ENCODE measurements at regions not wholly inside any gene's neighbourhood (a gene's known extent, or its start where the extent isn't known, plus 50 kb on each side); places are given as distances from the start of the nearest gene placed in this dataset.
"Not testable (repeated sequence)": the region's sequence is repeated elsewhere in the genome, so short reads cannot be mapped to it uniquely, and the experiment has no call there.

DNA sequence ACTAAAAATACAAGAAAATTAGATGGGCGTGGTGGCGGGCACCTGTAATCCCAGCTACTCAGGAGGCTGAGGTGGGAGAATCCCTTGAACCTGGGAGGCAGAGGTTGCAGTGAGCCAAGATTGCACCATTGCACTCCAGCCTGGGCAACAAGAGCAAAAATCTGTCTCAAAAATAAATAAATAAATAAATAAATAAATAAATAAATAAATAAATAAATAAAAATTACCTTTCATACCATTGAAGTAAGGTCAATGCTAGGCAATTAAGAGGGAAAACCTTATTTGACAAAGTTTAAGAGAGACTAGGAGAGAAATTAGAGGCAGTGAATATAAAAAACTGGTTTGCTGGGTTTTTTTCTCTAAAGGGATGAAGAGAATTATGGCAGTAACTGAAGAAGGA, 781.1 kb upstream of the GBE1 start:
- not testable (repeated sequence) for H3K9ac ChIP-seq (ENCODE audit: low read length); H2BK5ac ChIP-seq (ENCODE audit: low read depth, low read length, poor library complexity, severe bottlenecking); H3K4me1 ChIP-seq (ENCODE audit: control insufficient read depth, insufficient read depth, low read depth, low read length); H2BK15ac ChIP-seq (ENCODE audit: low read depth, poor library complexity, severe bottlenecking); H3K18ac ChIP-seq (ENCODE audit: low read depth in 1 of 2, low read length in 2 of 2); H3K36me3 ChIP-seq (ENCODE audit: control insufficient read depth in 1 of 2, insufficient read depth in 2 of 2, low read depth in 1 of 2, low read length in 2 of 2); H3K9me3 ChIP-seq (ENCODE audit: control insufficient read depth, low read length); H2AK5ac ChIP-seq (ENCODE audit: low read length, severe bottlenecking); H3K23ac ChIP-seq (ENCODE audit: low read length in 2 of 2); H3K4me2 ChIP-seq (ENCODE audit: low read length, poor library complexity, severe bottlenecking); H3K79me1 ChIP-seq (replicated peaks; ENCODE audit: low read length, poor library complexity, severe bottlenecking); H3K4me3 ChIP-seq (ENCODE audit: insufficient read depth in 1 of 2, low read depth in 1 of 2, low read length in 2 of 2); H3K27me3 ChIP-seq (ENCODE audit: control insufficient read depth in 1 of 2, insufficient read depth in 1 of 2, low read length in 2 of 2); DNase-seq; H4K91ac ChIP-seq (ENCODE audit: low read length); H2BK120ac ChIP-seq (ENCODE audit: low read depth, low read length); H2AFZ ChIP-seq (ENCODE audit: low read depth, low read length); H3K27ac ChIP-seq (ENCODE audit: low read length, poor library complexity, severe bottlenecking); H4K8ac ChIP-seq (ENCODE audit: low read length); H3K14ac ChIP-seq (ENCODE audit: low read length in 2 of 2); H2BK12ac ChIP-seq (ENCODE audit: low read length in 2 of 2); H3K4ac ChIP-seq (ENCODE audit: low read depth in 1 of 2, low read length in 2 of 2)
- 100% methylated on average over 2 of the region's 2 CpGs for WGBS

DNA sequence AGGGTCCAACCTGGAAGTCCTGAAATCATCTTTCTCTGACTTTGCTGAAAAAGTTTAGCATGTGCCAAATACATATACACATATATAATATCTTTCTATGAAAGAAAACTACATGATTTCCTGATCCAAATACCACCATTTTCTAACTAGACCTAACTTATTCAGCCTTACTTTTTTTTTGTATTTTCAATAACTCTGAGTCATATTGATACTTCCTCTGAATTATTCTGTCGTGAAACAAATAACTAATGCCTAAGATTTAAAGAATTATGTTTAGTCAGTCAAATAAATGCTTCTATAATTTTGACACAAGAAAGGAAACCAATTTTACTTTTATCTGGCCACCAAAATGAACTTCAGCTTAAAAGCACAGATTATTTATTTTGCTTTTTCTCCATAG, 760.2 kb upstream of the GBE1 start:
- Histone ChIP-seq H3K4me2 (ENCODE audit: low read length, poor library complexity, severe bottlenecking) (no peak overlapping the region), H4K91ac (ENCODE audit: low read length) (no peak overlapping the region), H2BK120ac (ENCODE audit: low read depth, low read length) (no peak overlapping the region), H3K14ac (ENCODE audit: low read length in 2 of 2) (no peak overlapping the region), H3K23ac (ENCODE audit: low read length in 2 of 2) (no peak overlapping the region), H2BK15ac (ENCODE audit: low read depth, poor library complexity, severe bottlenecking) (no peak overlapping the region), H3K36me3 (ENCODE audit: control insufficient read depth in 1 of 2, insufficient read depth in 2 of 2, low read depth in 1 of 2, low read length in 2 of 2) (no peaks in the 10 kb centered on the region), H3K4me3 (ENCODE audit: insufficient read depth in 1 of 2, low read depth in 1 of 2, low read length in 2 of 2) (no peak overlapping the region), H3K9me3 (ENCODE audit: control insufficient read depth, low read length) (no peaks in the 10 kb centered on the region), H3K4me1 (ENCODE audit: control insufficient read depth, insufficient read depth, low read depth, low read length) (no peaks in the 10 kb centered on the region), H2BK5ac (ENCODE audit: low read depth, low read length, poor library complexity, severe bottlenecking) (no peak overlapping the region), H4K8ac (ENCODE audit: low read length) (no peak overlapping the region), H3K18ac (ENCODE audit: low read depth in 1 of 2, low read length in 2 of 2) (no peak overlapping the region), H3K27ac (ENCODE audit: low read length, poor library complexity, severe bottlenecking) (no peak overlapping the region), H2AFZ (ENCODE audit: low read depth, low read length) (no peak overlapping the region), H3K27me3 (ENCODE audit: control insufficient read depth in 1 of 2, insufficient read depth in 1 of 2, low read length in 2 of 2) (no peaks in the 10 kb centered on the region), H2AK5ac (ENCODE audit: low read length, severe bottlenecking) (no peak overlapping the region), H3K4ac (ENCODE audit: low read depth in 1 of 2, low read length in 2 of 2) (no peak overlapping the region), H2BK12ac (ENCODE audit: low read length in 2 of 2) (no peak overlapping the region), H3K79me1 (replicated peaks; ENCODE audit: low read length, poor library complexity, severe bottlenecking) (no peaks in the 10 kb centered on the region), H3K9ac (ENCODE audit: low read length) (no peak overlapping the region)
- WGBS, result no CpG with 5 or more reads among the region's 1 CpG
- no peak for DNase-seq

DNA sequence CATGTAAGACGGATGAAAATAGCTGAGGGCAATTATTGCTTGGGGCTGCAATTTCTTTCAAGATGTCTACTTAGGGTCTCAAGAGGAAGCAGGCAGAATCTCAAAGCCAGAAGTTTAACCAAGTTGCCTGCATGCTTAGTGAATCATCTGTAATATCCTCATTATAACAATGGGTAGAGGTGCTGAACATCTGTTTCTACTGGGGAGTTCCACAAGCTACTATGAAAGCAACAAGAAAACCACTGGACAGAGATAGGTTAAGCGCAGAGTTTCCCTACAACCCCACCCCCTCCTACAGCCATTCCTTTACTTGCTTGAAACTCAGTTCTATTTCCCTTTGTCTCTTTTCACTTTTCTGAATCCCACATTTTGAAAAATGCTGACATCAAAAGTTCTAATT, 759.4 kb upstream of the GBE1 start:
- H3K4me2 ChIP-seq (ENCODE audit: low read length, poor library complexity, severe bottlenecking), result no peak overlapping the region
- H2AK5ac ChIP-seq (ENCODE audit: low read length, severe bottlenecking), result no peak overlapping the region
- H3K79me1 ChIP-seq (replicated peaks; ENCODE audit: low read length, poor library complexity, severe bottlenecking), result no peaks in the 10 kb centered on the region
- no peak overlapping the region for H2BK12ac ChIP-seq (ENCODE audit: low read length in 2 of 2)
- no peak overlapping the region for H4K91ac ChIP-seq (ENCODE audit: low read length)
- no peak overlapping the region for H3K9ac ChIP-seq (ENCODE audit: low read length)
- H3K36me3 ChIP-seq (ENCODE audit: control insufficient read depth in 1 of 2, insufficient read depth in 2 of 2, low read depth in 1 of 2, low read length in 2 of 2), result no peaks in the 10 kb centered on the region
- H2BK120ac ChIP-seq (ENCODE audit: low read depth, low read length), result no peak overlapping the region
- no peak overlapping the region for H2BK5ac ChIP-seq (ENCODE audit: low read depth, low read length, poor library complexity, severe bottlenecking)
- H3K23ac ChIP-seq (ENCODE audit: low read length in 2 of 2), result no peak overlapping the region
- no peak overlapping the region for H3K4ac ChIP-seq (ENCODE audit: low read depth in 1 of 2, low read length in 2 of 2)
- no peak overlapping the region for H3K18ac ChIP-seq (ENCODE audit: low read depth in 1 of 2, low read length in 2 of 2)
- no peaks in the 10 kb centered on the region for H3K27me3 ChIP-seq (ENCODE audit: control insufficient read depth in 1 of 2, insufficient read depth in 1 of 2, low read length in 2 of 2)
- H3K9me3 ChIP-seq (ENCODE audit: control insufficient read depth, low read length), result no peaks in the 10 kb centered on the region
- no peak overlapping the region for H2BK15ac ChIP-seq (ENCODE audit: low read depth, poor library complexity, severe bottlenecking)
- no peaks in the 10 kb centered on the region for H3K4me1 ChIP-seq (ENCODE audit: control insufficient read depth, insufficient read depth, low read depth, low read length)
- H3K27ac ChIP-seq (ENCODE audit: low read length, poor library complexity, severe bottlenecking), result no peak overlapping the region
- no peak for DNase-seq
- no peak overlapping the region for H4K8ac ChIP-seq (ENCODE audit: low read length)
- H2AFZ ChIP-seq (ENCODE audit: low read depth, low read length), result no peak overlapping the region
- WGBS, result 60% methylated on average over 2 of the region's 2 CpGs
- no peak overlapping the region for H3K4me3 ChIP-seq (ENCODE audit: insufficient read depth in 1 of 2, low read depth in 1 of 2, low read length in 2 of 2)
- no peak overlapping the region for H3K14ac ChIP-seq (ENCODE audit: low read length in 2 of 2)

DNA sequence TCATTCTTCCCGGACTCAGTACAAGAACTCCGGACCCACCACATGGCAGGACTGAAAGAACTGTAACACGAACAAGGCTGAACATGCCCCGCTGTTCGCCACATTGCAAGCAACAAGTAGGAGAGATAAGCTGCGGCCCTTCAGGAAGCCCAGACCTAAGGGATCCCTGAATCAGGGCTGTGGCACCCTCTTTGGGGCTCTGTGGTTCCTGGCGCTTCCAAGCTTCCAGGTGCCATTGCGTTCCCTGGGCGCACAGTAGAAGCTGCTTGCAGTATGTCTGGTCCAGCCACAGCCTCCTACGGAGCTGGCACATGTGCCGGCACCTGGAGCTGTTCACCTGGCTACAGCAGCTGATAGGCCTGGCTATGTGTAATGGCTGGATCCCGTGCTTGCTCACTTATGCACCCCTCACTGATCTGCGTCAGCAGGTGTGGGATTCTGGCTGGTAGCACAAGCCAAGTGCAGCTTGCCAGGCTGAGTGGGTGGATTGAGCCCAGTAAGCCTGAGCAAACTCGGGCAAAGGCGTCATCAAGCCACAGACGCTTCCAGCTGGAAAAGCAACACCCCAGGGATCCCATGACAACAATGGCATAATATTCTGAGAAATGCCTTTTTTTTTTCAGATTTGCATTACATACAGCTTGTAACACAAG, 748.6 kb upstream of the GBE1 start:
- H3K79me1 ChIP-seq (replicated peaks; ENCODE audit: low read length, poor library complexity, severe bottlenecking), result no peaks in the 10 kb centered on the region
- H2BK120ac ChIP-seq (ENCODE audit: low read depth, low read length), result no peak overlapping the region
- H3K4ac ChIP-seq (ENCODE audit: low read depth in 1 of 2, low read length in 2 of 2), result no peak overlapping the region
- peaks cover under 1% of the 10 kb centered on the region for H3K4me1 ChIP-seq (ENCODE audit: control insufficient read depth, insufficient read depth, low read depth, low read length)
- H3K9ac ChIP-seq (ENCODE audit: low read length), result no peak overlapping the region
- H3K4me3 ChIP-seq (ENCODE audit: insufficient read depth in 1 of 2, low read depth in 1 of 2, low read length in 2 of 2), result no peak overlapping the region
- no peak overlapping the region for H2BK12ac ChIP-seq (ENCODE audit: low read length in 2 of 2)
- no peak overlapping the region for H3K18ac ChIP-seq (ENCODE audit: low read depth in 1 of 2, low read length in 2 of 2)
- H3K4me2 ChIP-seq (ENCODE audit: low read length, poor library complexity, severe bottlenecking), result no peak overlapping the region
- no peak overlapping the region for H2AK5ac ChIP-seq (ENCODE audit: low read length, severe bottlenecking)
- H4K91ac ChIP-seq (ENCODE audit: low read length), result no peak overlapping the region
- no peak overlapping the region for H3K14ac ChIP-seq (ENCODE audit: low read length in 2 of 2)
- H3K27ac ChIP-seq (ENCODE audit: low read length, poor library complexity, severe bottlenecking), result no peak overlapping the region
- H2BK15ac ChIP-seq (ENCODE audit: low read depth, poor library complexity, severe bottlenecking), result no peak overlapping the region
- H3K23ac ChIP-seq (ENCODE audit: low read length in 2 of 2), result no peak overlapping the region
- WGBS, result 89% methylated on average over 16 of the region's 16 CpGs
- peaks cover 3% of the 10 kb centered on the region for H3K9me3 ChIP-seq (ENCODE audit: control insufficient read depth, low read length)
- H2BK5ac ChIP-seq (ENCODE audit: low read depth, low read length, poor library complexity, severe bottlenecking), result no peak overlapping the region
- H3K27me3 ChIP-seq (ENCODE audit: control insufficient read depth in 1 of 2, insufficient read depth in 1 of 2, low read length in 2 of 2), result no peaks in the 10 kb centered on the region
- H3K36me3 ChIP-seq (ENCODE audit: control insufficient read depth in 1 of 2, insufficient read depth in 2 of 2, low read depth in 1 of 2, low read length in 2 of 2), result no peaks in the 10 kb centered on the region
- no peak overlapping the region for H4K8ac ChIP-seq (ENCODE audit: low read length)
- H2AFZ ChIP-seq (ENCODE audit: low read depth, low read length), result no peak overlapping the region
- DNase-seq, result no peak

Measured in mesenchymal stem cell (in vitro differentiated cells and primary cell).